GM18519 (cell line): ENCODE measurements at regions not wholly inside any gene's neighbourhood (a gene's known extent, or its start where the extent isn't known, plus 50 kb on each side); places are given as distances from the start of the nearest gene placed in this dataset.

Source experiments
- ATAC-seq: cut with Tn5 transposase; IDR thresholded peaks from one replicate; pipeline ENCODE4 v1.9.1; 2021; ENCODE audit warnings: mild to moderate bottlenecking, moderate library complexity; ENCODE audit not compliant: unreplicated experiment, low FRiP score

DNA sequence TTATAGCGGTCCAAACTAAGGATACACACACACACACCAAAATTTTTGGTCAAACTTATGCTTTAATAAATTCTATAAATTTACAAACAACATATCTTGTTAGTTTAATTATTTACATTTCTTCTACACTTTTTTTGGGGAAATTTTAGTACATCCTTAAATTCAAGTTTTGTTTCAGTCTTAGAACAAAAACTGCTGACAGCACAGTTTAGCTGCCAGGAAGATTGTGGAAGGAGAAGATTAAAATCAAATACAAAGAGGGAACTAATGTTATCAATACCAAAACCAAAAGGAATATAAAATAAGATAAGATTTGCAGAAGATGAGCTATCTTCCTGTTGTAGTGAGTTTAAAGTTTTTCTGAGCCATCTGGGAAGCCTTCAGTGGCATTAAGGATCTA is 368.8 kb downstream of the AASDHPPT start:
- ATAC-seq: no peak

GRCh38 chr11:106446955-106447354 is 369.5 kb downstream of the AASDHPPT start:
- no peak for ATAC-seq

DNA sequence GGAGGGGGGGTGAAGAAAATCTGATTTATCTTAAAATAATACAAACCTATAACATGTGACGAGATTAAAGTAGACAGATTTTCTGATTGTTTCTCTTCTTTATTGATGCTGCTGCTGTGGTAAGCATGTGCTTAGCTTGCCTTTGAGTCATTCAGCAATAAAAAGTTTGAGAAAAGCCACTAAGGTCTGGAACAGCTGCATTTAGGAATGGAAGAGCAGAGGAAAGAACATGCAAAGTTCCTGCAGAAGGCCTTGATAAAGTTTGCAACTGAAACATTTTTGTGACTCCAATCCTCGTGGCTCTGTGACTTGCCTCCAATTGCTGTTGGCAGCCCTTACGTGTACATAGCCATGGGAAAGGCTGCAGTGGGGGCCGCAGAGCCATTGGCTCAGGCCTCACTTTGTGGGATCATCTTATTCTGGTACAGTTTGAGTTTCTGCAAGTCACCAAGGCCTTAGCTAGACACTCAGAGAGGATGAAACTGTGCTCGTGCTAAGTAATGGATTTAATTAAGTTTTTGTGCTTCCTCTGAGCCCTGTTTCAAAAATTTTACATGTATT is 370.2 kb downstream of the AASDHPPT start:
- no peak for ATAC-seq

DNA sequence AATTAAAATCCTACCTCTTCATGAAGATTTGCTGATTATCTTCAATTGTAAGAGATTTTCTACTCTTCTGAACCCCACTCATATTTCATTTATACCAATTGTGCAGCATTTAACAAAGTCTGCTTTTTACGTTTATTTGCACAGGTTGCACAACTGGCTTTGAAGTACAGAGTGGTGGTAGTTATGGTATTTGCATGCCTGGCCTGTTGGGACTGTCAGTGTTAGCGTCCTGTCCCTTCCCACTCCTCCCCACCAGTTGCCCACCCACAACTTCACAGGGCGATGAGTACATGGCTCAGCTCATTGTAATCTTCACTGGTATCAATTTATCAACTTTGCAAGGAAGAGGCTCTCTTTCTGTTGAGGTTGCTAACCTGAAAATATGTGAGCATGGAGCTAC is 372.3 kb downstream of the AASDHPPT start:
- ATAC-seq: no peak

- ATAC-seq: no peak
Observed at GRCh38 chr11:106451228-106451922, 373.9 kb downstream of the AASDHPPT start.

GRCh38 chr11:106456647-106457046 is 379.2 kb downstream of the AASDHPPT start:
- ATAC-seq: no peak

DNA sequence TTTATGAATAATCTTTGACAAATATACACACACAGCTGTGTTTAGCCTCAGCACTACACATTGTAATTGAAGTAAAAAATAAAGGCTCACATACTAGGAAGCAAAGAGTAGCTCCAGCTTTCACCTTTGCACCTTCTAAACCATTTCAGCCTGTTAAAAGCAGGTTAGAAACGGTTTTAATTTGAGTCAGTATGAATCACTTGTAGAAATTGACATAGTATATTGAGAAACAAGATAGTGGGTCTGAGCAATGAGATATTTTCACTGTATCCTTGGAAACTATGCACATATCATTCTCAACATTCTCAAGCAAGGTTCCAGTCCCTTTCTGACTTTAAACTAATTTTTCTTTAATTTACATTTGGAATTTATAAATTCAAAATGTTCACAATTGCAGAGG is 380.3 kb downstream of the AASDHPPT start:
- ATAC-seq: no peak

- no peak for ATAC-seq
Observed at GRCh38 chr11:106459135-106459534, 381.7 kb downstream of the AASDHPPT start.

DNA sequence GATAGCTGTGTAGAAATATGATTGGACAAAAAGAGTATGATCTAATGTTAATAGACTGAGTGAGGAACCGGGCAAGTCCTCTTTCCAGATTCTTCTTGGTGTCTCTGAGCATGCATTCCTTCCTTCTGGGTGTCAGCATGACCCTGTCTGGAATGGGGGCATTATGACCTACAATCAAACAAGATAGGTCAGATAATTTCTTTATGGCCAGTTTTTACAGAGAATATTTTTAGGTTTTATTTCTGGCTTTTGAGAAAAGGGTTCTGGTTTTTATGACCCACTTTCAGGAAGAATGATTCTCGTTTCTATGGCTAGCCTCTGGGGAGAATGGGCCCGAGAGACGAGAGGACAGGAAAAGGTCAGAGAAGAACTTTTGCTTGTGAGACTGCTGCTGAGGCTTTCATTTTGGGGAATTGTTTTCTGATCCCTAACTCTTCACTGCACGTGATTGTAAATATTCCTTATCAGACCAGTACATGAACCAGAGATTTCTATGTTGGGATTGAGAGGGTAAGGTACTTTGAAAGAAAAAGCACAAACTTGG is 383.8 kb downstream of the AASDHPPT start:
- ATAC-seq: no peak

DNA sequence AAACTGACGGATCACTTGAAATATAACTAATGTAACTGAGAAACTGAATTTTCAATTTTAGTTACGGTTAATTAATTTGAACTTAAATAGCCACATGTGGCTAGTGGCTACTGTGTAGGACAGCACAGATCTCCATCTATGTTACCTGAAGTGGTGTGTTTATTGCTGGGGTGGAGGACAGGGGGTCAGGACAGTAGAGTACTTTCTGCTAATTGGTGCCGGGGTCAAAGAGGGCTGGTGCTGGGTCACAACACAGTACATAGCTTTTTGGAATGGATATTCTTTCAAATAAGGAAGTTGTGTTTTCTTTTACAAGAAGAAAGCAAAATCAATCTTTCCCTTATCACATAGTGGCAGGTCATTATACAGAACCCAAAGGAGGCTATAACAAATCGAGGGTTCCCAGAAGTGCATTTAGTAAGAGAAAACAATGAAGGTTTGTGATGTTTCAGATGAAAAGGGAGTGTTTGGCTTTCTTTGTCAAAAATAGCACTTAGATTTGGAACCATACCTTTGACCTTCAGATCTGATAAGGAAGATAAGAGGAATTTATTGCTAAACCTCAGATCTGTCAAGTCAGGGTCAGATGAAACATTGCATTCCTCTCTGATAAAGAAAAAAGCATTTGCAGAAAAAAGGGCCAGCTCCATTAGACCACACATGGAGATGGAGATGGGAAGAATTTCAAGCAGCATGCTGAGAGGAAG is 384.5 kb downstream of the AASDHPPT start:
- no peak for ATAC-seq

DNA sequence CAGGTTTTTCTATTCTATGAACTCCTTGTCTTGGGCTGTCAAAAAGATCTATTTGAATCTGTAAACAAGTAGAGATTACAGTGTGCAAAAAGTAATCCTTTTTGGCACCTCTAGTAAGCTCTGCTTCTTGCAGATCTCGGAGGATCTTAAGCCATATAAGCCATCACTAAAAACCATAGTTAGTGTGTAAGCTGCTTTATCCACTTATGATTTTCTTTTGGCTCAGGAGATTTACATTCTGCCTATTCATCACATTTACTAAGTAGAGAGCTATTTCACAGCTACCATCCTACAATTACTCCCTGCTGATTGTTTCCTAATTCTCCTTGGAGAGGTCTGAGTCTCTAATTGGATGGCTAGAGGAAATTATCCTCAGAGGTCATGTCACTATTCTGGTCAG is 385.7 kb downstream of the AASDHPPT start:
- ATAC-seq: no peak

- ATAC-seq: no peak
Observed at GRCh38 chr11:106463796-106464201, 386.3 kb downstream of the AASDHPPT start.

DNA sequence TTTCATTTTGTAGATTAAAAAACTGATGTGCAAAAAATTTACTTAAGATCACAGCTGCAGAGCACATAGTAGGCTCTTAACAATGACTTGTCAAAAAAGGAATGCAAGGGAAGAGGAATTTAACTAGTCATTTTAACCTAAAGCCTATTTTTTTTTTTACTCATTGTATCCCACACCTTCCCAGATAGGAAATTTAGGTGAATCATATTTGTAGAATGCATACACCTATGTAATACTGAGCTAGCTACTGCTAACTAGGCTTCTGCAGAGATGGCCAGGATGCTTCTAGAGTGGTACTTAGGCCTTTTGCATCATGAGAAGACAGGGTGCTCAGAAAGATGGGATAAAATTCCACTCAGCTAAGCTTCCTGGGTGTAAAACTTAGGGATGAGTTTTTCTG is 387.3 kb downstream of the AASDHPPT start:
- no peak for ATAC-seq

DNA sequence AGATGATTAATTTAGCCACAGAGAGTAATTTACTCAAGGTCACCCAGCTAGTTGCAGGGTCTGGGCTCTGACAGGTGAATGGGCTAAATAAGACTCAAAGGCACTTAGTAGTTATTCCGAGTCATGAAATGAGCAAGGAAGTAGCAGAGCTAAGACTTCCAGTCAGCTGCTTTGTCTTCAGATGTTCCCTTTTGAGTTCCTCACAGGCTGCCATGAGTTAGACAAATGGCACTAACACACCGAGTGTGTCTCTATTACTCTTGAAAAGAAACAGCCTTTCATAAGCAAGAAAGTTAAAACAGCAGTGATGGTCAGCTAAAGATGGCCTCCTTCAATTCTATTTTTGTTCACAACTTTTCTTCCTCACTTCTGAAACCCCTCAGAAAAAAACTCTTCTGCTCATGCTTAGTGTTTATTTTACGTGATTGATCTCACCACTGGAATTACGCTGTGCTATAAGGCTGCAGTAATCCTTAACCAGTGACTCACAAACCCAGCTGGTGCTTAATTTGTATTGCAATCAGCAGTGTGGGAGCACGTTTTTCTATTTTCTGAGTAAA is 389.1 kb downstream of the AASDHPPT start:
- no peak for ATAC-seq

GRCh38 chr11:106467501-106467900 is 390.0 kb downstream of the AASDHPPT start:
- ATAC-seq: no peak

DNA sequence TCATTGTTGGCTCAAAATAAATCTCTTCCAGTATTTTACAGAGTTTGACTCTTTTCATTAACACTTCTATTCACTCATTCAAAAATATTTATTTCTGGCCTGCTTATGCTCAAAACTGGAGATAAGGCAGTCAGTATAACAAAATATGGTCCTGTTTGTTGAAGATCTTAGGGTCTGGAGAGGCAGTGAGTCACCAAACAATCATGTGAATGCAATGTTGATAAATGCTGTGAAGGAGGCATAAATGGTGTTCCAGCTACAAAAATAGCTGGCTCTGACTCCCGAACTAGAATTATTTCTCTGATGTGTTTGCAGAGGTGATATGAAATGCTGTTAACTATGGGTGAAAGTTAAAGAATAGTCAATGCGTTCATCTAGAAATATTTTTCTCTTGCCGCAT is 390.6 kb downstream of the AASDHPPT start:
- ATAC-seq: no peak

DNA sequence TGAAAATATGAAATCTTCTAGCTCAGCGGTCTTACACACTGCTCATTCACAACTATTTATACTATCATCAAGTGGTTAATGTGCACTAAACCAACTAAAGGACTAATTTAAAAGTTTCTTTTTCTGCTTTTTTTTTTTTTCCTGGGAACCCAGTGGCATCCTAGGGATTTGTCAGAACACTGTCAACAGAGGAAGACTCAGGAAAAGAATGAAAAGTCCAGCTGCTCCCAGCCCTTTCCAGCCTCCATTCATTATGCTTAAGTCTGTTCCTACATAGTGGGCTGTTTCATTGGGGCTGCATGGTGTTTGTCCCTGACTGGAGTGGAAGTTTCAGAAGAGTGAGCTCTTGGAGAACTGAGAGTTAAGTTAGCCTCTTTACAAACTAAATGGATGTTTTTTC is 391.1 kb downstream of the AASDHPPT start:
- ATAC-seq: no peak

DNA sequence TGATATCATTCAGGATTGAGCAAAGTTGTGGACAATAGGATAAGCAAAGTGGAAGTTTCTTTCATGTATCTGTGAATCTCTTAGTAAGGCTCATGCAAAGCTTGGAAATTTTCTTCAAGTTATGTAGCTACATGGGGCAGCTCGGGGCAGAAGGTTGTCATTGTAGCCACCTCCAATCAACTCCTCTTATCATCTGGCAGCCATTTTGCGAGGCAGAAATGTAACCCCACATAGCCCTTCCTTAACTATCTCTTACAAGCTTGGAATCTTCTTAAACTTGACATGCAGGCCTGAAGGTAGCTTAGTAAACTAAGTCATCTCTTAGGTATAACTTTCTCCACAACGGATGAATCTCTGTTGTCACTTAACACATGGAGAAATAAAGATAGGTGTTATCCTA is 392.8 kb downstream of the AASDHPPT start:
- ATAC-seq: no peak

DNA sequence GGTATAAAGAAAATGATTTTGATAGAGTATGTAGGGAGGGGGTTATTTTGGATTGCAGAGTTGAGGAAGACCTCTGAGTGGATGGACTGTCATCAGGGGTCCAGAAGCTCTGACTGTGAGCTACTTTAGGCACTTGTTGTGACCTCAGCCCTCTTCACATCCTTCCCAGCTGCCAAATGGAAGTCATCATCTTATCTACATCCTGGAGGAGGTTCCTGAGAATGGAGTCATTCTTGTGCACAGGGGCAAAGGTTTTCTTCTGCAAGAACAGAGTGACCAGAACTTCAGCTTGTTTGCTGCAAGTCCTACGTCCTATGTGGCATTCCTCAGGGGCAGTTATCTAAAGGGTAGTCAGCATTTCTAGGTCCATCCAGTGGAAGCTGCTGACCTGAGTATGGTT is 393.8 kb downstream of the AASDHPPT start:
- ATAC-seq: no peak

DNA sequence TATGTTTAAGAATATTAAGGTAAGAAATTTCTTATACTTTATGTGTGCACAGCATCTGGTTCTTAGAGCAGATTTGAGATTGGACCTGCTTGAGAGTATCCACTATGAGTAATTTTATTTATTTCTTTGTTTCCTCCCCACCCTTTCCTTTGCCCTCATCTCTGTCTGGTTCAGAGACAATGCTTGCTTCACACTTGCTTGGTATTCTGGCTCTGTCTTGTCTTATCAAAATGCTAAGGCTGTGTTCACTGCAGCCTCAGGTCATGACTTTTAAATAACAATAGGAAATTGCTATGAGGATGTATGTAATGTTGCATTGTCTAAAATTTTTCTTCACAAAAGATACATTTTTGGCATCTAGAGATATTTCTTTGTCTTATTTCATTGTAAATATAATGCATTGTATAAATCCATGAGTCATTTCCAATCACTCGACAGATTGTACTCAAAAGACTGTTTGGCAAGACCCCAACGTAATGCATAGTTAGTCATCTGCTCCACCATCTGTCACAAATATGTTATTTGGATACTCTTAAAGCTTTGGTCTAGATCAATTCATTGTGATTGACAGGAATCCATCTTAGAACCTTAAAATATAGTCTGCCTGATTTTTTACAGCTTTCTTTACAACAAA is 395.7 kb downstream of the AASDHPPT start:
- ATAC-seq: no peak

DNA sequence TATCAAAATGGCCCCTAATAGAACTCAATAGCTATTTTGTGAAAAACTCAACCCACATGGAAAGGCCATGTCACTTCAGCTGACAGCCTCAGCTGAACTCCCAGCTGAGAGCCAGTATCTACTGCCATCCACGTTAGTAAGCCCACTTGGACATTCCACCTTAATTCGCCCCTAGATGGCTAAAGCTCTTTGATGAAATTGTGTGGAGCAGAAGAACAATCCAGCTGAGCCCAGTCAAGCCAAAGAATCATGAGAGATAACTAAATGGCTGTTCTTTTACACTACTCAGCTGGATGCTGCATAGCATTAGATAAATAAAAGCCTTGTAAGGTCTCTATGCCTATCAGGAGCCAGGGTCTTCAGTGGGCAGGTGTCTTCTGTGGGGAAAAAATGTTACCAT is 396.8 kb downstream of the AASDHPPT start:
- no peak for ATAC-seq
